PC-3 (cell line): ENCODE measurements at regions not wholly inside any gene's neighbourhood (a gene's known extent, or its start where the extent isn't known, plus 50 kb on each side); places are given as distances from the start of the nearest gene placed in this dataset.

Experiments used
- EZH2 ChIP-seq: fragments of 300-600 bp; sonication (generic); IDR thresholded peaks from one replicate; pipeline ENCODE4 v1.6.1; 2017; ENCODE audit warnings: antibody characterized with exemption, mild to moderate bottlenecking, low read length; ENCODE audit not compliant: unreplicated experiment
- TF ChIP-seq, protein P1 (sequence below): fragments of 300-600 bp; sonication (generic); conservative IDR thresholded peaks from 2 replicates; pipeline ENCODE4 v1.5.1; 2017; ENCODE audit warnings: antibody characterized with exemption, low read depth, mild to moderate bottlenecking, low read length

GRCh38 chr5:164235300-164235891, 730.0 kb downstream of the MAT2B start:
- no peak for TF ChIP-seq EZH2
- TF ChIP-seq, protein P1, sequence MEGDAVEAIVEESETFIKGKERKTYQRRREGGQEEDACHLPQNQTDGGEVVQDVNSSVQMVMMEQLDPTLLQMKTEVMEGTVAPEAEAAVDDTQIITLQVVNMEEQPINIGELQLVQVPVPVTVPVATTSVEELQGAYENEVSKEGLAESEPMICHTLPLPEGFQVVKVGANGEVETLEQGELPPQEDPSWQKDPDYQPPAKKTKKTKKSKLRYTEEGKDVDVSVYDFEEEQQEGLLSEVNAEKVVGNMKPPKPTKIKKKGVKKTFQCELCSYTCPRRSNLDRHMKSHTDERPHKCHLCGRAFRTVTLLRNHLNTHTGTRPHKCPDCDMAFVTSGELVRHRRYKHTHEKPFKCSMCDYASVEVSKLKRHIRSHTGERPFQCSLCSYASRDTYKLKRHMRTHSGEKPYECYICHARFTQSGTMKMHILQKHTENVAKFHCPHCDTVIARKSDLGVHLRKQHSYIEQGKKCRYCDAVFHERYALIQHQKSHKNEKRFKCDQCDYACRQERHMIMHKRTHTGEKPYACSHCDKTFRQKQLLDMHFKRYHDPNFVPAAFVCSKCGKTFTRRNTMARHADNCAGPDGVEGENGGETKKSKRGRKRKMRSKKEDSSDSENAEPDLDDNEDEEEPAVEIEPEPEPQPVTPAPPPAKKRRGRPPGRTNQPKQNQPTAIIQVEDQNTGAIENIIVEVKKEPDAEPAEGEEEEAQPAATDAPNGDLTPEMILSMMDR, result no peak
